ENCODE measurements at regions not wholly inside any gene's neighbourhood (a gene's known extent, or its start where the extent isn't known, plus 50 kb on each side); places are given as distances from the start of the nearest gene placed in this dataset.

GRCh38 chr4:36854554-36854953 lies 390.0 kb upstream of the NWD2 start:
- no peak for TF ChIP-seq EP300 (IDR thresholded peaks at IDR 0.05)
- TF ChIP-seq, protein P1, sequence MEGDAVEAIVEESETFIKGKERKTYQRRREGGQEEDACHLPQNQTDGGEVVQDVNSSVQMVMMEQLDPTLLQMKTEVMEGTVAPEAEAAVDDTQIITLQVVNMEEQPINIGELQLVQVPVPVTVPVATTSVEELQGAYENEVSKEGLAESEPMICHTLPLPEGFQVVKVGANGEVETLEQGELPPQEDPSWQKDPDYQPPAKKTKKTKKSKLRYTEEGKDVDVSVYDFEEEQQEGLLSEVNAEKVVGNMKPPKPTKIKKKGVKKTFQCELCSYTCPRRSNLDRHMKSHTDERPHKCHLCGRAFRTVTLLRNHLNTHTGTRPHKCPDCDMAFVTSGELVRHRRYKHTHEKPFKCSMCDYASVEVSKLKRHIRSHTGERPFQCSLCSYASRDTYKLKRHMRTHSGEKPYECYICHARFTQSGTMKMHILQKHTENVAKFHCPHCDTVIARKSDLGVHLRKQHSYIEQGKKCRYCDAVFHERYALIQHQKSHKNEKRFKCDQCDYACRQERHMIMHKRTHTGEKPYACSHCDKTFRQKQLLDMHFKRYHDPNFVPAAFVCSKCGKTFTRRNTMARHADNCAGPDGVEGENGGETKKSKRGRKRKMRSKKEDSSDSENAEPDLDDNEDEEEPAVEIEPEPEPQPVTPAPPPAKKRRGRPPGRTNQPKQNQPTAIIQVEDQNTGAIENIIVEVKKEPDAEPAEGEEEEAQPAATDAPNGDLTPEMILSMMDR (IDR thresholded peaks at IDR 0.05) = no peak
